Fibroblast of skin of right quadriceps (primary cell): ENCODE measurements at regions not wholly inside any gene's neighbourhood (a gene's known extent, or its start where the extent isn't known, plus 50 kb on each side); places are given as distances from the start of the nearest gene placed in this dataset.
"Not testable (repeated sequence)": the region's sequence is repeated elsewhere in the genome, so short reads cannot be mapped to it uniquely, and the experiment has no call there.

ENCODE experiments used
- DNase-seq: peaks from one replicate; pipeline ENCODE4 v3.0.0-alpha.2; 2013

GRCh38 chr2:51807229-51807628 lies 775.3 kb upstream of the NRXN1 start:
- peak; percentile 2 for DNase-seq

DNA sequence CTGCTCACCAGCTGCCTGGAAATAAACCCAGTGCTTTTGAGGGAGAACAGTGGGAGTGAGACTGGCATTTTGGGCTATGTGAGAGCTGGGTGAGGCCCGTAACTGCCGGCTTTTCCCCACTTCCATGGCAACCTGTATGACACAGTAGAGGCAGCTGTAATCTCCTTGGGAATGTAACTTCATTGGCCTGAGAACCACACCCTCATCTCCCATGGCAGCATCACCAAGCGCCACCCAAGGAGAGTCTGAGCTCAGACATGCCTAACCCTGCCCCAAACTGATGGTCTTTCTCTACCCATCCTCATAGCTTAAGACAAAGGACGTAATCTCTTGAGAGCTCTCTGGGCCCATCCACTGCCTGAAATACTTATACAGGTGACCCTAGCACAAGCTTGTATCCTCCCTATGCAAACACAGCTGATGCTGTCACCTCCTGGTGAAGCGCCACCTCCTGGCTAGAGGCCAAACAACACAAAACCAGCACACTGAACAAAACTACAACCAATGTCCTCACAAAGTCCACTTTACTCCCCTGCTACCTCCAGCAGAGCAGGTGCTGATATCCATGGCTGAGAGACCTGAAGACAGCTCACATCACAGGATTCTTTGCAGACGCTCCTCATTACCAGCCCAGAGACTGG lies 763.4 kb upstream of the NRXN1 start:
- DNase-seq = no peak

DNA sequence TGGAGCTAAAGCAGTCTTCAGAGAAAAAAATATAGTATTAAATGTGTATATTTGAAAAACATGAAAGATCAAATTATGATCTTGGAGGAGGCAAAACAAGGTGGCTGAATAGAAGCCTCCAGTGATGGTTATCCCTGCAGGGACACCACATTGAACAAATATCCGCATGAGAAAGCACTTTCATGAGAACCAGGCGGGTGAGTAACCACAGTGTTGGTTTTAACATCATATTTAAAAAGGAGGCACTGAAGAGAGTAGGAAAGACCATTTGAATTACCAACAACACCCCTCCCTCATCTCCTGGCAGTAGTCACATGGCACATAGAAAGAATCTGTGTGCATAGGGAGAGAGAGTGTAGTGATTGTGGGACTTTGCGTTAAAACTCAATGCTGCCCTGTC lies 759.6 kb upstream of the NRXN1 start:
- DNase-seq = no peak

- no peak for DNase-seq
These were observed 758.9 kb upstream of the NRXN1 start for GRCh38 chr2:51790854-51791253.

DNA sequence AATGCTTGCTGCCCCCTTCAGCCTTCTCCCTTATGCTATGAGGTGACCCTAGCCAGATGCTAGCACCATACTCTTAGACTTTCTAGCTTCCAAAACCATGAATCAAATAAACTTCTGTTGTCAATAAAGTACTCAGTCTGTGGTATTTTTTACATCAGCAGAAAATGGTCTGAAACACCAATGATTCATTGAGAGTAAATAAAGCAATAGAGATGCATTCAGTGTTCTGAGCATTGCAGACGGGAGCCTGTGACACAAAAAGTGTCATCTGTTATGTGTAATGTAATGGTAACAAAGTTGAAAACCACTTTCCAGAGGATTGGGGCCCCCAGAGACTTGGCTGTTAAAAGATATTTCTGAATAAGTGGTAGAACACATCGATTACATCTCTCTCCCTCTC lies 758.0 kb upstream of the NRXN1 start:
- DNase-seq = peak; percentile 59

GRCh38 chr2:51782921-51783765 lies 751.2 kb upstream of the NRXN1 start:
- peak; percentile 58 for DNase-seq

- no peak for DNase-seq
These were observed 749.8 kb upstream of the NRXN1 start for GRCh38 chr2:51781691-51782090.

DNA sequence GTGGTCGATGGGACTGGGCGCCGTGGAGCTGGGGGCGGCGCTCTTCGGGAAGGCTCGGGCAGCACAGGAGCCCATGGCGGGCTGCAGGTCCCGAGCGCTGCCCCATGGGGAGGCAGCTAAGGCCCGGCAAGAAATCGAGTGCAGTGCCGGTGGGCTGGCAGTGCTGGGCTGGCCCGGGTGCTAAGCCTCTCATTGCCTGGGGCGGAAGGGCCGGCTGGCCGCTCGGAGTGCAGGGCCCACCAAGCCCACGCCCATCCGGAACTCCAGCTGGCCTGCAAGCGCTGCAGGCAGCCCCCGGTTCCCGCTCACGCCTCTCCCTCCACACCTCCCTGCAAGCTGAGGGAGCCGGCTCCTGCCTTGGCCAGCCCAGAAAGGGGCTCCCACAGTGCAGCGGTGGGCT lies 748.4 kb upstream of the NRXN1 start:
- no peak for DNase-seq

GRCh38 chr2:51779723-51780122 lies 747.8 kb upstream of the NRXN1 start:
- not testable (repeated sequence) for DNase-seq

- DNase-seq = no peak
These were observed 746.9 kb upstream of the NRXN1 start for GRCh38 chr2:51778806-51779205.

- not testable (repeated sequence) for DNase-seq
These were observed 742.7 kb upstream of the NRXN1 start for GRCh38 chr2:51774606-51775005.

DNA sequence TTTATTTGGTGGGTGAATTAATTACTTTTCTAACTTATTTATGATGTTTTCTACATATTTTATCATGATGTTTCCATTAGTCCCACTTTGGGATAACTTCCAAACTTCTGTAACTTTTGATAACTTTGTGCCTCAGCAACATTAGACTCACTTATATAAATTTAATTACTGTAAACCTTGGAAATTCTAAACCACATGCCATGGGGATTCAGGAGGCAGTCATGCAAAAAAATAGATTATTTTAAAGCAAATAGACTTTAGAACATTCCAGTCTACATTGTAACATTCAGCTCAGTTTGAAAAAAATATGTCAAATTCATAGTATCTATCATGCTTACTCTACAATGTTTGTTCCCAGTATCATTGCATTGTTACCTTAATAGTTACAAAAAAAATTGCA lies 728.5 kb upstream of the NRXN1 start:
- DNase-seq = no peak

GRCh38 chr2:51758081-51758480 lies 726.1 kb upstream of the NRXN1 start:
- DNase-seq = no peak

DNA sequence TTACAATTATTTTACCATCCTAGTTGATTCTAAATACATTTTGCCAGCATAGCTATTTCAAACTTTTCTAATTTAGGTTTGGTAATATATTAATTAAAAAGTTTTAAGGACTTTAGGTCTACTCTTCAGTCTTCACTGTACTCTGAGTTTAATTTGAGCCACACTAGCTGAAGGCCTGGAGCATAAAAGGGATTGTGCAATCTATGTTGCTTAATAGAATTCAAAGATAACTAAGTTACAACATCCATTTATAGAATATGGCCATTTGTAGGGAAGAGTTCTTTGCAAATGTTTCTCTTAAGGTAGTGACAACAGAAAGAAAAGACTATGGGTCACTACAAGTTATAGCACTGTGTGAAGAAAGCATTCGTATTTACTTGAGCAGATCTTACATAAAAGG lies 702.2 kb upstream of the NRXN1 start:
- peak; percentile 32 for DNase-seq

GRCh38 chr2:51723691-51724090 lies 691.8 kb upstream of the NRXN1 start:
- peak; percentile 22 for DNase-seq

- peak; percentile 78 for DNase-seq
These were observed 690.4 kb upstream of the NRXN1 start for GRCh38 chr2:51722311-51722710.

DNA sequence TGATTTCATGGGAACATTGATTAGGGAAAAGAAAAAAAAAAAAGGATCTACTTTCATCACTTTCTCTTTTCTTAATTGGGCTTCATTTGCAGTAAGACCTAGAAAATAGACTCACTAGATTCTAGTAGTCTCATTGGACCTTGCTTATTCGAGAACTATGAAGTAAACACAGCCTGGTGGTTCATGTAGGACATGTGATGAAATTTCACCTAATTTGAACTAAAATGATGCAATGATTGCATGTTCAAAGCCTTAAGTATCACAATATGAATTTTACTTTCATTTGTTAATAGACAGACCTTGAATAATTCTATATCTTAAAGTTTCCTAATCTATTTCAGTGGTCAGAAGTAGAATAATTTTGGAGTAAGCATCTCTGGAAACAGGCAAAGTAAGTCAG lies 688.9 kb upstream of the NRXN1 start:
- DNase-seq = no peak

- DNase-seq = no peak
These were observed 686.9 kb upstream of the NRXN1 start for GRCh38 chr2:51718881-51719280.

- DNase-seq = peak; percentile 87
These were observed 685.4 kb upstream of the NRXN1 start for GRCh38 chr2:51717312-51717711.

GRCh38 chr2:51711766-51712165 lies 679.8 kb upstream of the NRXN1 start:
- peak; percentile 56 for DNase-seq

DNA sequence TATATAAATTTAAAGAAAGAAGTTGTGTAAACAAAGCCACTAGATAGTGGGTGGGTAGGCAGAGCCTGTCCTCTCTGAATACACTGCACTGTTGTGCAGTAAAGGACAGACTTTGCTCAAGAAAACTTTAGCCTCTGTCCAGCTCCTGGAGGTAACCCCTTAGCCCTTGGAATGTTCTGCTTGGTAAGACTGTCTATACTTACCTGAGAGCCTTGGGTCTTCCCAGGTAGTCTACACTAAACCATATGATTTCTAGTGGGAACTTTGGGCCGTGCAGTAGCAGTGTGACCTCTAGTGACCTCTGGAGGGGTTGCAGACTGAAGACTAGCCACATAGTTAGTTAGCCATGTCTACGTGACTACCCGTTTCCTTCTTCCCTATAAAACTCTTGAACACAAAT lies 678.3 kb upstream of the NRXN1 start:
- no peak for DNase-seq

DNA sequence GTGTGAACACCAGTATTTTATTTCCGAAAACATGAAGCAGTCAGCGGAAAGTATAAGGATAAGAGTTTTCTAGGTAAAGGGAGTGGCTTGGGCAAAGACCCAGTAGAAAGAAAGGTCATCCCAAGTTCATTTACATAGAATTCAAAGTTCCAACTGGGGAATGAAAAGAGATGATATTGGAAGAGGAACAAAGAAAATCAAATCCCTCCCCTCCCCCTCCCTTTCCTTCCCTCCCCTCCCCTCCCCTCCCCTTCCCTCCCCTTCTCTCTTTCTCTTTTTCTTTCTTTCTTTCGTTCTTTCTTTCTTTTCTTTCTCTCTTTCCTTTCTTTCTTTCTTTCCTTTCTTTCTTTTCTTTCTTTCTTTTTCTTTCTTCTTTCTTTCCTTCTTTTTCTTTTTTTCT lies 675.7 kb upstream of the NRXN1 start:
- no peak for DNase-seq

GRCh38 chr2:51706220-51706619 lies 674.3 kb upstream of the NRXN1 start:
- no peak for DNase-seq

DNA sequence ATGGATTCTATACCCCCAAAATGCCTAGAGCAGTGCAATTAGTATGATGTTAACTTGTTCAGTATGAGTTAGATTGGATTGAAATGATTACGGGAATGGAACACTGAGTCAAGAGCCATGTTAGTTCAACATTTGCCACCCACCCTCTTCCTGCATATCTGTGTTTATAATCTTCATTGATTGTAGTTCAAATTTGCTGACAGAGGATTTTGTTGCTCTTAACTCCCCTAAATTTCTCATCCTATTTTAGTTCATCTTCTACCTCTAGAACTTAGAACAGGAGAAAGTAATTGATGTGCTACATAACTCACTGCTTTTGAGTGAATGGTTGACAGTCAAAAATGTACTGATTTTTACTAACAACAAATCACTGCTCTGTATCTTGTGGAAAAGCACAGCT lies 673.5 kb upstream of the NRXN1 start:
- no peak for DNase-seq

DNA sequence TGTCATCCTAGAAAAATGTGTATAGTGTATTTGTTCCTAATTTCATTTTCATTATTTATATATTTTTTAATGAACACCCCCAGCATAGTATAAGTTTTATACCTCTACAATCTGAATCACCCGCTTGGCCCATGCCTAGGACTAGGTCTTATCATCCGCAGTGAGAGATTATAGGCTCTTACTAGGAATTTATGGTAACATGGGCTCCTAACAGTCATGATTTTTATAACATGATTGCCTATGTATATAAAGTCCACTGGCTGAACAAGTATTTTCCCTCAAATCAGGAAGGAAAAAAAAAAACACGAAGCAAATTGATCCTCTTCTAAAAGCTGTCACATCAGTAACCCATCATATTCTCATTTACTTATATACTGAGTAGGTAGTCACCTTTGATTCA lies 666.1 kb upstream of the NRXN1 start:
- no peak for DNase-seq
